Motor neuron (in vitro differentiated cells): ENCODE measurements at regions not wholly inside any gene's neighbourhood (a gene's known extent, or its start where the extent isn't known, plus 50 kb on each side); places are given as distances from the start of the nearest gene placed in this dataset.
A peak's percentile ranks its signal among the peaks of the same experiment; 100 is the strongest.
"Not testable (repeated sequence)": the region's sequence is repeated elsewhere in the genome, so short reads cannot be mapped to it uniquely, and the experiment has no call there.

Experiments
- ATAC-seq, 8 experiments: fragments of 200-7000 bp; cut with Tn5 transposase; replicated peaks in 6 of 8; 2 replicates each; pipeline ENCODE4 v1.8.0; 2021; ENCODE audit warnings: mild to moderate bottlenecking in 8 of 8, moderate library complexity in 8 of 8
- H3K27ac ChIP-seq, 2 donors: fragments of 250-450 bp; sonication (Bioruptor Pico); 2 replicates each; pipeline ENCODE4 v1.9.0; 2021; ENCODE audit warnings: antibody characterized with exemption in 2 of 2, mild to moderate bottlenecking in 2 of 2, moderate library complexity in 1 of 2
- H3K4me1 ChIP-seq, 2 donors: fragments of 250-450 bp; sonication (Bioruptor Pico); replicated peaks in 1 of 2; 2 replicates each; pipeline ENCODE4 v1.6.1; 2021; ENCODE audit warnings: antibody characterized with exemption in 2 of 2, mild to moderate bottlenecking in 2 of 2, moderate library complexity in 1 of 2
- H3K4me3 ChIP-seq, 5 donors: fragments of 250-450 bp; sonication (Bioruptor Pico); 2 replicates each; pipeline ENCODE4 v1.9.0; 2021; ENCODE audit warnings: antibody characterized with exemption in 5 of 5, mild to moderate bottlenecking in 5 of 5, moderate library complexity in 4 of 5
- WGBS, 10 experiments: fragments of 450-650 bp; shearing (Covaris generic); methylation state at CpG; one replicate each; pipeline ENCODE4 v1.0.0; 2022; 5-methylcytosine and 5-hydroxymethylcytosine counted together
- in situ Hi-C, 9 experiments: fragments of 400-800 bp; cut with MboI; loops; one replicate each; pipeline ENCODE4 v1.15.0; 2021; ENCODE audit warnings: low sequenced_read_pairs in 9 of 9, low pct_unique_long_range_greater_than_20kb in 2 of 9; ENCODE audit not compliant: unreplicated experiment in 9 of 9

DNA sequence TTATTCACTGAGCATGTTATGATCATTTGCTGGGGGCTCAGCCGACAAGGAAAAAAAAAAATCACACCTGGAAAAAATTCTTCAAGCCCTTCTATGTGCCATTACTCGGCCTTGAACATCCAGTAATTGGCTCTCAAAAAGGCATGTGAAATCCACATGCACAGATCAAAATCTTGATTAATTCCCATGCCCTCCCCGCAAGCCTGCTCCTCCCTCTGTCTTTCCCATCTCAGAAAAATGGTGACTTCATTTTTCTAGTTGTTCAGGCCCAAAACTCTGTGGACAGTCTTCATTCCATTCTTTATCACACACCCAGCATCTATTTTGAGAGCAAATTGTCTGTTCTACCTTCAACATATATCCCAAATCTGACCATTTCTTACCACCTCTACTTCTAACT, 91.2 kb upstream of the FRMD4A start:
- 10 to 100% (median 62%) methylated on average over 2 to 3 of the region's 3 CpGs; no CpG with 5 or more reads in 1 of the 10 experiments for WGBS, 10 experiments
- Histone ChIP-seq H3K27ac (no peak overlapping the region), H3K4me3 (no peak overlapping the region), H3K4me1 (peaks cover 10 to 13% of the 10 kb centered on the region in 2 donors)
- in situ Hi-C loops, result no loop called here
- no peak for ATAC-seq

DNA sequence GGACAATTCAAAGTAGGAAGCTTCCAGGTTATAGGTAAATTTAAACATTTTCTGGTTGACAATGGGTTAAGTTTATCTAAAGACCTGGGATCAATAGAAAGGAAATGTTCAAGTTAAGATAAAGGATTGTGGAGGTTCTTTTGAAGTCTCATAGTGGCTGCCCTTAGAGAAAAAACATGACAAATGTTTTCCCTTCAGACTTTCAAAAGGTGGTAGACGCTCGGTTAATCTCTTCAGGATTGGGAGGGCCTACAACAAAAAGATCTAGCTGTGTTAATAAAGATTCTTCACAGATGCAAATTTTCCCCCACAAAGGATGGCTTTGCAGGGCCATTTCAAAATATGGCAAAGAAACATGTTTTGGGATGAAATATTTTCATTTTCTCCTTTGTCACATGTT, 86.6 kb upstream of the FRMD4A start:
- 36 to 100% (median 45%) methylated on average over 1 to 2 of the region's 2 CpGs; no CpG with 5 or more reads in 3 of the 10 experiments for WGBS, 10 experiments
- H3K27ac ChIP-seq, H3K4me3 ChIP-seq, ATAC-seq, in situ Hi-C loops: not testable (repeated sequence)
- peaks cover 18 to 21% of the 10 kb centered on the region in 2 donors for H3K4me1 ChIP-seq

DNA sequence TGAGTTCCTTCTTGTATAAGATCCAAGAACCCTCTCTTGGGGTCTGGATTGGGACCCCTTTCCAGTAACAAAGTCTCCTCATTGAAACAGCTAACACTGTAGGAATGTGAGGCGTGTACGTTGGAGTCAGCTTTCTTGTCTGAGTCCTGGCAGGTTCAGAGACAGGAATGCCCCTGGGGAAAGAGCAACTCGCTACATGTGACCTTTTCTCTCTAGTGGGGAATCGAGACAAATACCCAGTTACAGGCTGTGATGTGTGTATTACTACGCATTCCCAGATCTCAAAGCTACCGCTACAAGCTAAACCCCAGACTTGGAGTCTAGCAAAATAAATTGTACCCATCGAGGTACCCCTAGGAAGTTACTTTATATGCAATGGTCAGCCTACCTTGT, 85.6 kb upstream of the FRMD4A start:
- in situ Hi-C loops, result no loop called here
- peak in 2 of 8 experiments; percentile 13 to 29 for ATAC-seq
- WGBS, 10 experiments, result 40 to 95% (median 83%) methylated on average over 2 to 6 of the region's 7 CpGs; no CpG with 5 or more reads in 4 of the 10 experiments
- no peak overlapping the region for H3K4me3 ChIP-seq
- H3K4me1 ChIP-seq, result peaks cover 18 to 21% of the 10 kb centered on the region in 2 donors
- H3K27ac ChIP-seq, result no peak overlapping the region

DNA sequence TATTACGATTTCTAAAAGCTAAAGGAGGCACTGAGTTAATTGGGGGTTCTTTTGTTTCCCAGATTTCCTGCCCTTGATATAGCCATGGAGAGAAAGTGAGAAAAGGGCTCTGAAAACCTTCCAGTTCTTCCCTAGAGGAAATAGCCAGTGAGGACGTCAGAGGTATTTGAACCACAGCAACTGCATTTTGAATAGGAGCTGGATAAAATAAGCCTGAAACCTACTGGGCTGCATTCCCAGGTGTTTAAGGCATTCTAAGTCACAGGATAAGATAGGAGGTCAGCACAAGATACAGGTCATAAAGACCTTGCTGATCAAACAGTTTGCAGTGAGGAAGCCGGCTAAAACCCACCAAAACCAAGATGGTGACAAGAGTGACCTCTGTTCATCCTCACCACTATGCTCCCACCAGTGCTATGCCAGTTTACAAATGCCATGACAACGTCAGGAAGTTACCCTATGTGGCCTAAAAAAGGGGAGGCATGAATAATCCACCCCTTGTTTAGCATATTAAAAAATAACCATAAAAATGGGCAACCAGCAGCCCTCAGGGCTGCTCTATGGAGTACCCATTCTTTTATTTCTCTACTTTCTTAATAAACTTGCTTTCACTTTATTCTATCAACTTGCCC, 85.1 kb upstream of the FRMD4A start:
- WGBS, 10 experiments, result 13 to 96% (median 62%) methylated on average over 1 to 3 of the region's 4 CpGs; no CpG with 5 or more reads in 2 of the 10 experiments
- no peak overlapping the region for H3K4me3 ChIP-seq
- in situ Hi-C loops, result no loop called here
- no peak overlapping the region for H3K27ac ChIP-seq
- peaks cover 18 to 21% of the 10 kb centered on the region in 2 donors for H3K4me1 ChIP-seq
- no peak for ATAC-seq

DNA sequence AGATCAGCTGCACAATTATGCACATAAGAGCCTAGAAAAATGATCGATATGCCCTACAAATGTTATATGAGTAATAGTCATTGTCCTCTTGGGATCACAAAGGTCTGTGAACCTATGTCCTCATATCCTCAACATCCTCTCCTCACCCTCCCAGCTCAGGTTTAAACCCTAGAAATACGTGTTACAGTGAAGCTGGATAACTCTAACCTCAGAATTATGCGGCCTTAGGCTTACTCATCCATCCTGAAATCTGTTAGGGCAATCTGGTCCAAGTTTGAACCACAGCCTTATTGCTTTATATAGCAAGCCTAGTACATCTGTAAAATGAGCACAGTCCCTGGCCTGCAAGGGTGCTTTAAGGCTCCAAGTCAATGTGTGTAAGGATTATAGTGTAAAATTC, 84.2 kb upstream of the FRMD4A start:
- Histone ChIP-seq H3K27ac (no peak overlapping the region), H3K4me3 (no peak overlapping the region), H3K4me1 (peaks cover 18 to 21% of the 10 kb centered on the region in 2 donors)
- no peak for ATAC-seq
- WGBS, 10 experiments, result 8 to 86% (median 80%) methylated on average over 1 to 3 of the region's 3 CpGs; no CpG with 5 or more reads in 5 of the 10 experiments
- in situ Hi-C loops, result no loop called here

DNA sequence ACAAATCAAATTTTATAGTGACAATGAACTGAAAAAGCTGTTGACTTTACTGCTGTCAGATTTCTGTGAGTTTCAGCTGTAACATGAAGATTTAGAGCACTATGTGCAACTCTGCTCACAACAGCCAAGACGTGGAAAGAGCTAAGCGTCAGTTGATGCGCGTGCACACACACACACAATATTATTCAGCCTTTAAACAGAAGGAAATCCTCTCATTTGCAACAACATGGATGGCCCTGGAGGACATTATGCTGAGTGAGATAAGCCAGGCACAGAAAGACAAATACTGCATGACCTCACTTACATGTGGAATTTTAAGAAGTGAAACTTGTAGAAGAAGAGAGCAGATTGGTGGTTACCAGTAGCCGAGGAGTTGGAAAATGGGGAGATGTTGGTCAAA, 82.8 kb upstream of the FRMD4A start:
- Histone ChIP-seq H3K4me1 (peaks cover 18% of the 10 kb centered on the region in 2 donors), H3K4me3 (no peak overlapping the region), H3K27ac (no peak overlapping the region)
- in situ Hi-C loops, result no loop called here
- WGBS, 10 experiments, result 36 to 100% (median 71%) methylated on average over 1 to 5 of the region's 5 CpGs; no CpG with 5 or more reads in 1 of the 10 experiments
- ATAC-seq, result peak in 7 of 8 experiments; percentile 20 to 77 (median 65)

DNA sequence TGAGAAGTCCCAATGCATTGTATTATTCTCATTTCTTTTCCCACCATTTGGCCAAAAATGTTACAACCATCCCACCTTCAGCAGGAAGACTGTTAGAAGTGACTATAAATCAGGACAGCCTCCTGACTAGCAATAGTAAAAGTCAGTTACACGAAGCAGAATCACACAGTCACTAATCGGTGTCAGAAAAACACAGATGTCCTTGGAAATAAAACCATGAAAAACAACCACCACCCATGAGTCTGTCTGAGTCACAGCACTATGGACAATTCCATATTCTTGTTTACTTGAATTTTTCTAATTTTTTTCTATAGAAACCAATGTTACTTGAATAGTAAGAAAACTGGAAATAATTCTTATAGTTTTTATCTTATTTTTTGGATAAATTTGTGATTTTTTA, 81.9 kb upstream of the FRMD4A start:
- Histone ChIP-seq H3K4me1 (peaks cover 16 to 17% of the 10 kb centered on the region in 2 donors), H3K4me3 (no peak overlapping the region), H3K27ac (no peak overlapping the region)
- 0 to 100% (median 40%) methylated on average over 1 to 2 of the region's 2 CpGs; no CpG with 5 or more reads in 2 of the 10 experiments for WGBS, 10 experiments
- ATAC-seq, result peak in 2 of 8 experiments; percentile 46 to 79
- in situ Hi-C loops, result no loop called here

DNA sequence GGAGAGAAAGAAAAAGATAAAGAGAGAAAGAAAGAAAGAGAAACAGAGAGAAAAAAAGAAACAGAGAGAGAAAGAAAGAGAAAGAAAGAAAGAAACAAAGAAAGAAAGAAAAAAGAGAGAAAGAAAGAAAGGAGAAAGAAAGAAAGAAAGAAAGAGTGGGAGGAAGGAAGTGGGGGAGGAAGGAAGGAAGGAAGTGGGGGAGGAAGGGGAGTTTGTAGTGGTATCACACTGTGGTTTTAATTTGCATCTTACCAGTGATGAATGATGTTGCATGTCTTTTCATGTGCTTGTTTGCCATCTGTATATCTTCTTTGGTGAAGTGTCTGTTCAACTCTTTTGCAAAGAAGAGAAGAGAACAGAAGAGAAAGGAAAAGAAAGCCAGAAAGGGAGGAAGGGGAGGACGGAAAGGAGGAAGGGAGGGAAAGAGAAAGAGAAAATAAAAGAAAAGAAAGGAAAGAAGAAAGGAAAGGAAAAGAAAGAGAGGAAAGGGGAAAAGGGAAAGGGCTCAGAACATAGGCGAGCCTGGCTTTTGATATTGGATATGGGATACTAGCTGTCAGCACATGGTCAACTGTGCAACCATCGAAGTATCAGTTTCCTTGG, 79.2 kb upstream of the FRMD4A start:
- in situ Hi-C loops, result no loop called here
- Histone ChIP-seq H3K4me1 (peaks cover 5 to 7% of the 10 kb centered on the region in 2 donors), H3K27ac (no peak overlapping the region), H3K4me3 (no peak overlapping the region)
- ATAC-seq, result no peak
- WGBS, 10 experiments, result 27 to 100% (median 82%) methylated on average over 1 to 3 of the region's 3 CpGs

DNA sequence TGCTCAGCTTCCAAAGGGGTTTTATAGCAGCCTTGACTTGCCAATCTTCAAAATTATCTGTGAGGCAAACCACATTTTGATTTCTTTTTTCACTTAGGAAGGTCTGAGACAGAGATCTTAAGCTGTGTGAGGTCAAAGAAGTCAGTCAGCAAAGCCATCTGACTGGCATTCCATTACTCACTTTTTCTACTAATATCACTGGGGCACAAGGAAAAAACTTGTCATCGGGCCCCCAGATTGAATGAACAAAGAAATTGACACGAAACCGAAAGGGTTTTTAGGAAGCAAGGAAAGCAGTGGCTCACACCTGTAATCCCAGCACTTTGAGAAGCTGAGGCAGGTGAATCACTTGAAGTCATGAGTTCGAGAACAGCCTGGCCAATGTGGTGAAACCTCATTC, 78.5 kb upstream of the FRMD4A start:
- 16 to 100% (median 86%) methylated on average over 2 to 4 of the region's 4 CpGs; no CpG with 5 or more reads in 1 of the 10 experiments for WGBS, 10 experiments
- H3K4me1 ChIP-seq, result peaks cover 5 to 9% of the 10 kb centered on the region in 2 donors
- no peak overlapping the region for H3K27ac ChIP-seq
- ATAC-seq, result no peak
- in situ Hi-C loops, result no loop called here
- H3K4me3 ChIP-seq, result no peak overlapping the region

DNA sequence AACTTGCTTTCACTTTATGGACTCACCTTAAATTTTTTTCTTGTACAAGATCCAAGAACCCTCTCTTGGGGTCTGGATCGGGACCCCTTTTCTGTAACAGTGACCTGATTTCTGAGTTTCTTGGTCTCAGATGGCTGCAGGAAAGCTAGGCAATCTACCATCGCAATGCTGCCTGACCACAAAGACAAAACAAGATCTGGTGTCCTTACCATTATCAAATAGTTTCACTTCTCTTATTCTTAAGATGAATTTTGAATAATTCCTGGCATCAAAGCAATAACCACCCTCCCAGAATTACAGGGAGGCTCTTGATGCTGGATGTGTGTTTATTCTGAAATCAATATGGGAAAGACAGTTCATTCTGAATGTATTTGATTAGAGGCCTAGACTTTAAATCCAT, 77.4 kb upstream of the FRMD4A start:
- no peak overlapping the region for H3K27ac ChIP-seq
- peaks cover 9 to 13% of the 10 kb centered on the region in 2 donors for H3K4me1 ChIP-seq
- WGBS, 10 experiments, result 50 to 100% (median 86%) methylated on average over 1 to 2 of the region's 2 CpGs; no CpG with 5 or more reads in 2 of the 10 experiments
- in situ Hi-C loops, result no loop called here
- ATAC-seq, result no peak
- no peak overlapping the region for H3K4me3 ChIP-seq

DNA sequence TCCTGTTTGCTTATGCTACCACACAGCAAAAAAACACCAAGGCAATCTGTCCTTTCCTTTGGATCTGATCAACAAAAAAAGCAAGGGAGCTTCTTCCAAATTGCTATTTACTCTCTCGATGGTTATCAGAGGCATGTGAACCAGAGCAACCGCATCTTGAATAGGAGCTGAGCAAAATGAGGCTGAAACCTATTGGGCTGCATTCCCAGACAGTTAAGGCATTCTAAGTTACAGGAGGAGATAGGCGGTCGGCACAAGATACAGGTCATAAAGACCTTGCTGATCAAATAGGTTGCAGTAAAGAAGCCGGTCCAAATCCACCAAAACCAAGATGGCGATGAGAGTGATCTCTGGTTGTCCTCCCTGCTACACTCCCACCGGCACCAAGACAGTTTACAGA, 76.8 kb upstream of the FRMD4A start:
- no peak for ATAC-seq
- Histone ChIP-seq H3K4me1 (peaks cover 9 to 13% of the 10 kb centered on the region in 2 donors), H3K4me3 (no peak overlapping the region), H3K27ac (no peak overlapping the region)
- in situ Hi-C loops, result no loop called here
- 0 to 100% (median 85%) methylated on average over 2 to 4 of the region's 7 CpGs; no CpG with 5 or more reads in 2 of the 10 experiments for WGBS, 10 experiments

DNA sequence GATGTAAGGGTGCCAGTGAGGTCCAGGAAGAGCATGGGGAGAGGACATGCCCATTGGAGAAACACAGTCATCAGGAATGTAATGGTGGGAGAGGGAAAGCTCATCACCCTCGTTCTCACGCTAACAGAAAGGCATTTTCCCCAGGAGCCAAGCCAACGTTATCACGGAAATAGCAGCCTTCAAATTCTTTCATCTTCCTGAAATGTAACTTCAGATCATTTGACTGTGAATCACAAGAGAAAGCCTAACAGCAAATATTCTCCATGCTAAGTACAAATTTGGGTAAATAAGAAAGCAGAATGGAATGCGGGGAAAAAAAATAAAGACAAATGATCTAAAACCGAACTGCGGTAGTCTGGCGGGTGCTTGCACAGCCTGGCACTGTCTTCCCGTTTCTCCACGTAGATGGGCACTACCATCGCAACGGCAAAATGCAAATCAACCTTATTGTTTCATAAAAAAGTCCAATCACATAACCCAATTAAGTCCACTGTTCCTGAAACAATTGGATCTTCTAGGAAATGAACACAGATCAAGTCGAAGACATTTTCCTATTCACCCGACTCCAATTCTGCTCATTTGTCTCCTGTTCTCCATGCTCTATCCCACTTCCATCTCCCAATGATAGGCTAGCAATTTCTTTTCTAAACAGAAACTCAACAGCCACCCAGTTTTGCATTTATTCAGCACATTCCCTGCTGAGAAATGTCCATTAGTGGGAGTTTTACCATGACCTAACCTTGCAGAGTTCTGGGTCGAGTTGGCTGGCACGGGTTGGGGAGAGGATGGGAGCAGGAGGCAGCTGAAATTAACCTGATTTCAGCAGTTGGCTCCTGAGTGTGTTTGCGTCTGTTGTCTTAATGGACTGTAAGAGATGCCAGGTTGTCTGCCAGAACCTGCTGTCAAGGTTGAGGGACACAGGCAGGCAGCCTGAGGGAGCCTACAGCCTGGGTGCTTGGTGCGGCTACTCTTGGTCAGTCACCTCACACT, 74.6 kb upstream of the FRMD4A start:
- Histone ChIP-seq H3K4me3 (no peak overlapping the region), H3K4me1 (peaks cover 9 to 13% of the 10 kb centered on the region in 2 donors), H3K27ac (no peak overlapping the region)
- in situ Hi-C loops, result no loop called here
- peak in 1 of 8 experiments; percentile 40 for ATAC-seq
- 65 to 98% (median 83%) methylated on average over 7 to 17 of the region's 18 CpGs; no CpG with 5 or more reads in 1 of the 10 experiments for WGBS, 10 experiments
